ENCODE measurements at regions not wholly inside any gene's neighbourhood (a gene's known extent, or its start where the extent isn't known, plus 50 kb on each side); places are given as distances from the start of the nearest gene placed in this dataset.

- TF ChIP-seq SIN3A (IDR thresholded peaks at IDR 0.05; ENCODE audit: borderline replicate concordance, insufficient read depth, low read length) (no peak), POLR2AphosphoS5 (IDR thresholded peaks at IDR 0.05; ENCODE audit: low read depth, low read length) (no peak), FOXP2 (optimal IDR thresholded peaks at IDR 0.05; ENCODE audit: borderline replicate concordance, extremely low read depth, extremely low read length, insufficient read depth) (no peak), REST (IDR thresholded peaks at IDR 0.05; ENCODE audit: insufficient read depth in 1 of 2, low read depth in 2 of 2, low read length in 2 of 2) (no peak)
Observed at GRCh38 chr7:13159467-13160184, 472.2 kb downstream of the ARL4A start.
